GM10248 (cell line): ENCODE measurements at regions not wholly inside any gene's neighbourhood (a gene's known extent, or its start where the extent isn't known, plus 50 kb on each side); places are given as distances from the start of the nearest gene placed in this dataset.
"Not testable (repeated sequence)": the region's sequence is repeated elsewhere in the genome, so short reads cannot be mapped to it uniquely, and the experiment has no call there.

Source experiments
- CTCF ChIA-PET: fragments of 300-600 bp; sonication (Branson Sonifier 250); formaldehyde crosslinking; extraction: SDS; loops from one replicate; lab custom pipeline; 2021; ENCODE audit warnings: antibody characterized with exemption; lab: Yijun Ruan, JAX
- POLR2A ChIA-PET: fragments of 350-650 bp; sonication (Branson Sonifier 250); formaldehyde crosslinking; extraction: SDS; loops from one replicate; lab custom pipeline; 2020; ENCODE audit warnings: antibody characterized with exemption; lab: Yijun Ruan, JAX
- DNase-seq: peaks from one replicate; pipeline ENCODE4 v3.0.0; 2012; ENCODE audit errors: extremely low spot score
- CTCF ChIP-seq: IDR thresholded peaks from 2 replicates; pipeline ENCODE4 v1.5.1; 2012; ENCODE audit warnings: mild to moderate bottlenecking, low read depth; ENCODE audit errors: extremely low read depth, missing control alignments, control extremely low read depth

DNA sequence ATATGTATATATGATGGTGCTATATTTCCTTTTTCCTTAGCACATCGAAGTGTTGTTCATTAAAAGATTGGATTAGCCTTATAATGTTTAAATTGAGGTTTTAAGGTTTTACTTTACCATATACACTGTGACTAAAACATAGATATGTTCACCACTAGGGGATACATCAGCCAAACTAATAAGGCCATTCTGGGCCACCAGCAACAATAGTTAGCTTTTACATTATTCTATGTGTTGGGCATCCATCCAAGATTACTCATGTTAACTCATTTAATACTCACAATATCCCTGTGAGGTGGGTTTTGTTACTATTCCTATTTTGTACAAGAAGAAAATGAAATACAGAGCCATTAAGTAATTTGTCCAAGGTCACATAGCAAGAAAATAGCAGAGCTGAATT is 202.6 kb upstream of the AVPR1A start:
- no peak for DNase-seq
- CTCF ChIA-PET: interaction anchor here (1.0 to 1.6 kb wide), 2 partner anchors 12 to 144 kb away, joined by 3 to 6 read pairs; no protein-coding TSS in a partner anchor
- no peak for TF ChIP-seq CTCF
- POLR2A ChIA-PET: no interaction called here

- POLR2A ChIA-PET: no interaction called here
- CTCF ChIA-PET: no interaction called here
- TF ChIP-seq CTCF: no peak
- no peak for DNase-seq
Observed at GRCh38 chr12:63351370-63351769, 200.4 kb upstream of the AVPR1A start.

DNA sequence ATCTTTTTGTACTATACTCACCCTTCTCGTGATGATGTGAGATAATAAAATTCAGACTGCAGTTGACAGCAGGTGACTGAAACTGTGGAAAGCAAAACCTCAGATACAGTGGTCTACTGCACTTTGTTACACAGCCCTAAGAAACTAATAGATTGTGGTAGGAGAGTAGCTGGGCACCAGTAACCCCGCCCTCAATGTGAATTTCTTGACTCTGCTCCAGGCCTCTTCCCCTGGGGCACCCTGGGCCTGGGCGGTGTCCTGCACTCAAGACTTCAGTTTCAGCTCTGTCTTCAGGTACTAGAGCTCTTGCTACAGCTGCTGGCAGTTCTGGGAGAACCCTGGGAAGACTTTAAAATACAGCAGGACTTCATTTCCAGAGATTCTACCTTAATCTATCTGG is 197.6 kb upstream of the AVPR1A start:
- ChIA-PET CTCF (interaction anchor here (1.4 kb wide), 2 partner anchors 19 to 63 kb away, joined by 3 read pairs; no protein-coding TSS in a partner anchor), POLR2A (no interaction called here)
- TF ChIP-seq CTCF: no peak
- DNase-seq: no peak

- DNase-seq, POLR2A ChIA-PET: not testable (repeated sequence)
- CTCF ChIA-PET: interaction anchor here (1.3 kb wide), 1 partner anchor 35 kb away, joined by 3 read pairs; no protein-coding TSS in a partner anchor
Observed at GRCh38 chr12:63337158-63337557, 186.2 kb upstream of the AVPR1A start.

DNA sequence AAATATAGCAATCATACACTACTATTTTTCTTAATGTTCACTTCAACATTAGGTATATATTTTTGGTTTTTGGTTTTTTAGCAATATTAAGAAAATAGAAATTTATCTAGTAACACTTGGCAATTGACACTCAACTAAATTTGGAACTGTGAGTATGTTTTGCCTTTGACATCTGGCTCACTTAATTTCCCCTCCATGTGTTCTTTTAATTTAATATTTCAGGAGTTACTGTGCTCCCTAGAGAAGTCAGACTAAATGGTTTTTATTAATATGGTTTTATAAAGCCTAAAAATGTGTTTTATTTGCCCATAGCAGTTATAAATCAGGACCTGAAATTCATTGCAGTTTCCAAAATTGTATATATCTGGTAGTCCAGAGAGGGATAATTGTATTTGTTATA is 175.3 kb upstream of the AVPR1A start:
- TF ChIP-seq CTCF: no peak
- CTCF ChIA-PET: no interaction called here
- POLR2A ChIA-PET: no interaction called here

DNA sequence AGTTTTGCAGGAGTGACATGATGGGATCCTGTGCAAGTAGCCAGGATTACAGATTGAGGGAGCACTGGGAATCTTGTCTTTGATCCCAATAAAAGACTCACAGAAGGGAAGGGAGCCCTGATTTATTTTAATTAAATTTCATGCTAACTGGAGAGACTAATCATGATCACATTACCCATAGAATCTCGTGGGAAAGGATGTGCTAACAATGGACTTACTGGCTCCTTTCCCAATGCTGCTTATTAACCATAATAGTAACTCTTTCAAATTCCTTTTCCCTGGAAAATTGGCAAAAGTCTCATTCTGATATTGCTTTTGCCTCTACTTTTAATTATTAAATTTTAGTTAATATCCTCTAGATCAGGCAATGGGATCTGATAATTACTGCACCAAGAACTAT is 174.8 kb upstream of the AVPR1A start:
- ChIA-PET POLR2A (no interaction called here), CTCF (no interaction called here)
- TF ChIP-seq CTCF: no peak
- DNase-seq: no peak

More for the DNA sequence above, 175.3 kb upstream of the AVPR1A start:
- DNase-seq: no peak

DNA sequence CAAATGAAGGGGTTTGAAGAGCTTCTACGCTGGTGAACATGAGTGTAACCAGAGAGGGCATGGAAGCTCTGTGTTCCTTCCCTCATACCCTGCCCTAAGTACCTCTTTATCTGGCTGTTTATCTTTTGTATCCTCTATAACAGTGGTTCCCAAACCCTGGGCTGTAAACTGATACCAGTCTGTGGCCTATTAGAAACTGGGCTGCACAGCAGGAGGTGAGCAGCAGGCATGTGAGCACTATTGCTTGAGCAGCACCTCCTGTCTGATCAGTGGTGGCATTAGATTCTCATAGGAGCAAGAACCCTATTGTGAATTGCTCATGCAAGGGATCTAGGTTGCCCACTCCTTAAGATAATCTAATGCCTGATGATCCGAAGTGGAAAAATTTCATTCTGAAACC is 172.9 kb upstream of the AVPR1A start:
- CTCF ChIA-PET: interaction anchor here (0.8 kb wide), 1 partner anchor 29 kb away, joined by 3 read pairs; no protein-coding TSS in a partner anchor
- POLR2A ChIA-PET: no interaction called here
- no peak for TF ChIP-seq CTCF

More for the DNA sequence above, 172.9 kb upstream of the AVPR1A start:
- no peak for DNase-seq
